ENCODE measurements at regions not wholly inside any gene's neighbourhood (a gene's known extent, or its start where the extent isn't known, plus 50 kb on each side); places are given as distances from the start of the nearest gene placed in this dataset.
A peak's percentile ranks its signal among the peaks of the same experiment; 100 is the strongest.
"Not testable (repeated sequence)": the region's sequence is repeated elsewhere in the genome, so short reads cannot be mapped to it uniquely, and the experiment has no call there.

DNA sequence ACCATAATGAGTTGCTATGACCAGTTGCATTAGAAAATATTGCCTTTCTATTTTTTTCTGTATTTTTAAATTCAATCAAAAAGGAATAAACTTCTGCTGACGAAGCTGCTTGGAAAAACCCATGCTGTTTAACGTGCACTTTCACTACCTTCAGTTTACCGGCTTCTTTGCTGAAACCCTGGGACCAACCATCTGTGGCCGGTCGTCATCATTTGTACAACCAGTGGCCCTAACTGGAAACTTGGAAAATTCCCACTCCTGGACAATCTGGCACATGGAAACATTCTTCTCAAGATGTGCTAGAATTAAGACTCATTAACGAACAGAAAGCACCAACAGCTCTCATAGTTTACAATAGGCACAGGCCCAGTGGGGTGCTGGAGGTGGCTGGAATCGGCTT lies 210.3 kb downstream of the RTP5 start:
- WGBS, result 83% methylated on average over 7 of the region's 7 CpGs
- not testable (repeated sequence) for DNase-seq (ENCODE audit: extremely low spot score); H3K27ac ChIP-seq (ENCODE audit: low read depth); H3K4me3 ChIP-seq (ENCODE audit: low read depth, low read length); H3K4me1 ChIP-seq (ENCODE audit: insufficient read depth); H3K36me3 ChIP-seq (ENCODE audit: insufficient read depth)

- H3K4me3 ChIP-seq (ENCODE audit: low read depth, low read length); H3K27ac ChIP-seq (ENCODE audit: low read depth); H3K36me3 ChIP-seq (ENCODE audit: insufficient read depth); DNase-seq (ENCODE audit: extremely low spot score); H3K4me1 ChIP-seq (ENCODE audit: insufficient read depth): not testable (repeated sequence)
- WGBS, result 62% methylated on average over 7 of the region's 7 CpGs
These were observed 211.2 kb downstream of the RTP5 start for GRCh38 chr2:242080575-242081214.

- WGBS, result 67% methylated on average over 5 of the region's 5 CpGs
- H3K36me3 ChIP-seq (ENCODE audit: insufficient read depth); H3K4me1 ChIP-seq (ENCODE audit: insufficient read depth); H3K4me3 ChIP-seq (ENCODE audit: low read depth, low read length); H3K27ac ChIP-seq (ENCODE audit: low read depth); DNase-seq (ENCODE audit: extremely low spot score): not testable (repeated sequence)
These were observed 214.5 kb downstream of the RTP5 start for GRCh38 chr2:242084034-242084433.

GRCh38 chr2:242085024-242085674 lies 215.6 kb downstream of the RTP5 start:
- 71% methylated on average over 6 of the region's 14 CpGs for WGBS
- not testable (repeated sequence) for DNase-seq (ENCODE audit: extremely low spot score); H3K4me3 ChIP-seq (ENCODE audit: low read depth, low read length); H3K4me1 ChIP-seq (ENCODE audit: insufficient read depth); H3K36me3 ChIP-seq (ENCODE audit: insufficient read depth); H3K27ac ChIP-seq (ENCODE audit: low read depth)

GRCh38 chr2:242085941-242086621 lies 216.6 kb downstream of the RTP5 start:
- no peak overlapping the region for H3K4me3 ChIP-seq (ENCODE audit: low read depth, low read length)
- WGBS, result 44% methylated on average over 6 of the region's 6 CpGs
- no peak overlapping the region for H3K27ac ChIP-seq (ENCODE audit: low read depth)
- no peak for DNase-seq (ENCODE audit: extremely low spot score)
- no peaks in the 10 kb centered on the region for H3K36me3 ChIP-seq (ENCODE audit: insufficient read depth)
- no peaks in the 10 kb centered on the region for H3K4me1 ChIP-seq (ENCODE audit: insufficient read depth)

GRCh38 chr2:242088044-242088443 lies 218.5 kb downstream of the RTP5 start:
- 0% methylated on average over 27 of the region's 37 CpGs for WGBS
- not testable (repeated sequence) for DNase-seq (ENCODE audit: extremely low spot score); H3K4me1 ChIP-seq (ENCODE audit: insufficient read depth); H3K27ac ChIP-seq (ENCODE audit: low read depth); H3K36me3 ChIP-seq (ENCODE audit: insufficient read depth)
- peak overlapping the region; percentile 92 for H3K4me3 ChIP-seq (ENCODE audit: low read depth, low read length)

- no peaks in the 10 kb centered on the region for H3K4me1 ChIP-seq (ENCODE audit: insufficient read depth)
- H3K36me3 ChIP-seq (ENCODE audit: insufficient read depth), result no peaks in the 10 kb centered on the region
- H3K27ac ChIP-seq (ENCODE audit: low read depth), result peak overlapping the region; percentile 70
- under 1% methylated on average over 96 of the region's 103 CpGs for WGBS
- peak overlapping the region; percentile 92 for H3K4me3 ChIP-seq (ENCODE audit: low read depth, low read length)
- DNase-seq (ENCODE audit: extremely low spot score), result peak; percentile 51
These were observed 219.1 kb downstream of the RTP5 start for GRCh38 chr2:242088471-242089212.

DNA sequence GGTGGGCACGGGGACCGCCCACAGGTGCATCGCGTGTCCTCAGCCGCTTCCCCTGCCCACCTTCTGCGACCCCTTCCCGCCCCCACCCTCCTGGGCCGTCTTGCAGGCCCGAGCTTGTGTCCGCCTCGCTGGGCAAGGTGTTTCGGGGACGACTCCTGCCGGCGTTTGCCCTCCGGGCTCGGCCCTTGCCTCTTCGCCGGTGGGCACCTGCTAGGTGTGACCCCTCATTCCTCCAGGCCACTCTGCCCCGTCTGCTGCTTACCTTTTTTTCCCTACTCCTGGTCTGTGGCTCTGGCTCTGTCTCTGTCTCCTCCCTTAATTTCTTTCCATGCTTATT lies 219.7 kb downstream of the RTP5 start:
- under 1% methylated on average over 18 of the region's 20 CpGs for WGBS
- not testable (repeated sequence) for H3K27ac ChIP-seq (ENCODE audit: low read depth); DNase-seq (ENCODE audit: extremely low spot score); H3K4me1 ChIP-seq (ENCODE audit: insufficient read depth); H3K36me3 ChIP-seq (ENCODE audit: insufficient read depth)
- peak overlapping the region; percentile 92 for H3K4me3 ChIP-seq (ENCODE audit: low read depth, low read length)

- not testable (repeated sequence) for H3K4me3 ChIP-seq (ENCODE audit: low read depth, low read length); DNase-seq (ENCODE audit: extremely low spot score); H3K4me1 ChIP-seq (ENCODE audit: insufficient read depth); H3K27ac ChIP-seq (ENCODE audit: low read depth); H3K36me3 ChIP-seq (ENCODE audit: insufficient read depth)
- 97% methylated on average over 1 of the region's 1 CpG for WGBS
These were observed 227.7 kb downstream of the RTP5 start for GRCh38 chr2:242097278-242097677.

DNA sequence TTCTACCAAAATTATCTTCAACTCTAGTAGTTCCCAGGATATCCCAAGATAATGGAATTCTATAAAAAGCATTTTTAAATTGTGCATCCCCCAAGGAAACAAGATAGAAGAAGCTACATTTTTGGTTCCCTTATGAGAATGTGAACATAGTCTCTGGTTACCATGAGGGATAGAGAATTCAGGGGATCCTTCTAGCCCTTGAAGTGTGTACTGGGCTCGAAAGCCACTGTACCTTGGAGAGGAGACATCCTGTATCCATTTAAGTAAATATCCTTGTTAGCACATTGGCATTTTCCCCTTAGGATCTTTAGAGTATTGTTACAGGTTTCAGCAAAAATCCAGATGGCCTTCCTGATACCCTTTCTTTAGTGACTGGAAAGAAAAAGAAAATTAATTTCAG lies 228.5 kb downstream of the RTP5 start:
- no peak overlapping the region for H3K27ac ChIP-seq (ENCODE audit: low read depth)
- 85% methylated on average over 1 of the region's 1 CpG for WGBS
- no peak for DNase-seq (ENCODE audit: extremely low spot score)
- H3K4me3 ChIP-seq (ENCODE audit: low read depth, low read length), result no peak overlapping the region
- H3K36me3 ChIP-seq (ENCODE audit: insufficient read depth), result no peaks in the 10 kb centered on the region
- no peaks in the 10 kb centered on the region for H3K4me1 ChIP-seq (ENCODE audit: insufficient read depth)

DNA sequence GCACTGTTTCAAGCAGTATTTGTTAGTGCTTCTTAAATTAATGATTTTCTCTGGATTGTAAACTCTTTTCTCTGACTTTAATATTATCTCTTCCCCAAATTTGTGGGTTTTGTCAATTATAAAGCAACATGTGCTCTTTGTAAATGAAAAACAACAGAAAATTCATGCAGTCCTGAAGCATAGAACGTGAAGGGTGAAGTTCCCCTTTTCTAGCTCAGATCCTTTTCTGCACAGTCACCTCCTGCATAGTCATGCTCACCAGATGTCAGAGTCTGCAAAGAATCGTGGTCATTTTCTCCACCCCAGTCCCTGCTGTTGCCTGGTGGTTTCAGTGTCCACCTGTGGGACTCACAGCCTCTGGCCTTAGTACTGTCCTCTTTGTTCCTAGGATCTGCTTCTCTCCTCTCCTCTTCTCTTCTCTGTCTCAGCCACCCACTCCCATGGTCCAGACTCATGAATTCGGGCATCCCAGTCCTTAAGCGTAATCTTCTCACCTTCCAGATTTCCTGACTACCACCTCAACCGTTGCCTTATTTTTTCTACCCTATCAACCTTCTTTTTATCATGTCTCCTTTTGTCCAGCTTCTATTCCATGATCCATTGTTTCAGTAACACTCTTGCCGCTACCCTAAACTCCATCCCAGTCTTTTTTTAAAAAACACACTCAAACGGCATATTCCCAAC lies 229.1 kb downstream of the RTP5 start:
- 79% methylated on average over 7 of the region's 7 CpGs for WGBS
- Histone ChIP-seq H3K4me3 (ENCODE audit: low read depth, low read length) (no peak overlapping the region), H3K36me3 (ENCODE audit: insufficient read depth) (no peaks in the 10 kb centered on the region), H3K4me1 (ENCODE audit: insufficient read depth) (no peaks in the 10 kb centered on the region), H3K27ac (ENCODE audit: low read depth) (no peak overlapping the region)
- DNase-seq (ENCODE audit: extremely low spot score), result no peak

- H3K36me3 ChIP-seq (ENCODE audit: insufficient read depth); DNase-seq (ENCODE audit: extremely low spot score); H3K4me1 ChIP-seq (ENCODE audit: insufficient read depth); H3K4me3 ChIP-seq (ENCODE audit: low read depth, low read length); H3K27ac ChIP-seq (ENCODE audit: low read depth): not testable (repeated sequence)
- 87% methylated on average over 2 of the region's 2 CpGs for WGBS
These were observed 233.6 kb downstream of the RTP5 start for GRCh38 chr2:242103093-242103492.

GRCh38 chr2:242104202-242104956 lies 234.8 kb downstream of the RTP5 start:
- not testable (repeated sequence) for DNase-seq (ENCODE audit: extremely low spot score); H3K36me3 ChIP-seq (ENCODE audit: insufficient read depth); H3K4me1 ChIP-seq (ENCODE audit: insufficient read depth); H3K4me3 ChIP-seq (ENCODE audit: low read depth, low read length); H3K27ac ChIP-seq (ENCODE audit: low read depth)
- WGBS, result 90% methylated on average over 7 of the region's 7 CpGs
